Sigmoid colon (tissue), 4 donors: ENCODE measurements at regions not wholly inside any gene's neighbourhood (a gene's known extent, or its start where the extent isn't known, plus 50 kb on each side); places are given as distances from the start of the nearest gene placed in this dataset.

Experiments used
- CTCF ChIP-seq, 4 experiments: fragments of 450-650 bp in 3 of 4; fragments of 200-600 bp in 1 of 4; IDR thresholded peaks; one replicate each; pipeline ENCODE4 v1.5.1; 2016 to 2019; ENCODE audit warnings: antibody characterized with exemption in 4 of 4, mild to moderate bottlenecking in 3 of 4, moderate library complexity in 2 of 4
- EP300 ChIP-seq, 4 donors: sonication (generic); formaldehyde crosslinking; IDR thresholded peaks; one replicate each; pipeline ENCODE4 v1.6.1; 2017; ENCODE audit warnings: antibody characterized with exemption in 4 of 4
- POLR2A ChIP-seq, 2 donors: fragments of 450-650 bp; IDR thresholded peaks; one replicate each; pipeline ENCODE4 v1.6.1; 2016; ENCODE audit warnings: antibody characterized with exemption in 2 of 2, mild to moderate bottlenecking in 2 of 2, moderate library complexity in 2 of 2
- POLR2AphosphoS5 ChIP-seq, 4 donors: sonication (generic); formaldehyde crosslinking; IDR thresholded peaks; one replicate each; pipeline ENCODE4 v1.6.1; 2017; ENCODE audit warnings: antibody characterized with exemption in 4 of 4

- TF ChIP-seq POLR2A (IDR thresholded peaks at IDR 0.05) (no peak), CTCF (IDR thresholded peaks at IDR 0.05) (no peak), EP300 (IDR thresholded peaks at IDR 0.05) (no peak), POLR2AphosphoS5 (IDR thresholded peaks at IDR 0.05) (no peak)
These were observed 283.3 kb downstream of the NSG2 start for GRCh38 chr5:174328631-174329299.
